Panc1 (cell line): ENCODE measurements at regions not wholly inside any gene's neighbourhood (a gene's known extent, or its start where the extent isn't known, plus 50 kb on each side); places are given as distances from the start of the nearest gene placed in this dataset.
"Not testable (repeated sequence)": the region's sequence is repeated elsewhere in the genome, so short reads cannot be mapped to it uniquely, and the experiment has no call there.

Experiments used
- ATAC-seq: fragments of 200-7000 bp; cut with Tn5 transposase; 2 replicates; pipeline ENCODE4 v1.9.1; 2020; ENCODE audit warnings: mild to moderate bottlenecking, moderate library complexity
- BruUV-seq: library from RNA; stranded (reverse); fragments of 400-500 nt; replicated peaks from 2 replicates; lab custom pipeline; 2021; lab: Mats Ljungman, UMichigan
- CTCF ChIA-PET: fragments of 300-600 bp; sonication (Branson Sonifier 250); formaldehyde crosslinking; loops from one replicate; lab custom pipeline; 2022; ENCODE audit warnings: antibody characterized with exemption; lab: Charles Lee
- POLR2A ChIA-PET: fragments of 300-600 bp; sonication (Branson Sonifier 250); formaldehyde crosslinking; loops from one replicate; lab custom pipeline; 2022; ENCODE audit warnings: antibody characterized with exemption; lab: Charles Lee
- DNase-seq: peaks from one replicate; pipeline ENCODE4 v3.0.0-alpha.2; 2010; ENCODE audit warnings: low read depth, low spot score
- H3K27ac ChIP-seq: 2 replicates; pipeline ENCODE4 v1.5.1; 2011; ENCODE audit warnings: mild to moderate bottlenecking, low read length, inconsistent platforms
- H3K27me3 ChIP-seq: fragments of 200-500 bp; sonication (Bioruptor generic); 2 replicates; pipeline ENCODE4 v1.6.0; 2014; ENCODE audit warnings: low read length, inconsistent platforms; ENCODE audit not compliant: control insufficient read depth, insufficient read depth
- H3K36me3 ChIP-seq: fragments of 200-500 bp; sonication (Bioruptor generic); 2 replicates; pipeline ENCODE4 v1.5.1; 2014; ENCODE audit warnings: inconsistent platforms, mild to moderate bottlenecking, low read length, moderate library complexity; ENCODE audit not compliant: control insufficient read depth, insufficient read depth
- H3K4me1 ChIP-seq: 2 replicates; pipeline ENCODE4 v1.5.1; 2011; ENCODE audit warnings: inconsistent platforms, mild to moderate bottlenecking, low read length, moderate library complexity; ENCODE audit not compliant: control insufficient read depth, insufficient read depth
- H3K4me3 ChIP-seq, 2 experiments: 2 replicates each; pipeline ENCODE4 v1.5.1; 2011 to 2012; ENCODE audit warnings: low read depth in 2 of 2, low read length in 2 of 2, mild to moderate bottlenecking in 2 of 2, inconsistent platforms in 1 of 2, moderate library complexity in 1 of 2
- H3K9me3 ChIP-seq: fragments of 200-500 bp; sonication (Bioruptor generic); 2 replicates; pipeline ENCODE4 v1.5.1; 2014; ENCODE audit warnings: low read depth, mild to moderate bottlenecking, inconsistent platforms, low read length, moderate library complexity; ENCODE audit not compliant: control insufficient read depth, insufficient read depth
- POLR2AphosphoS5 ChIP-seq: IDR thresholded peaks from 2 replicates; pipeline ENCODE4 v1.6.1; 2012; ENCODE audit warnings: mild to moderate bottlenecking, low read depth, low read length, moderate library complexity
- REST ChIP-seq, 2 experiments: IDR thresholded peaks; 2 replicates each; pipeline ENCODE4 v1.6.1; 2011 to 2012; ENCODE audit warnings: low read depth in 2 of 2, control low read depth in 1 of 2, low read length in 1 of 2, mild to moderate bottlenecking in 1 of 2, moderate library complexity in 1 of 2; ENCODE audit not compliant: insufficient read depth in 1 of 2
- SIN3A ChIP-seq: IDR thresholded peaks from 2 replicates; pipeline ENCODE4 v1.6.1; 2012; ENCODE audit warnings: low read depth, mild to moderate bottlenecking, low read length, moderate library complexity, borderline replicate concordance; ENCODE audit not compliant: insufficient read depth
- TCF7L2 ChIP-seq: IDR thresholded peaks from 2 replicates; pipeline ENCODE4 v1.6.1; 2011; ENCODE audit warnings: mild to moderate bottlenecking, low read depth, low read length, inconsistent platforms
- in situ Hi-C: cut with HindIII; loops from 2 replicates; pipeline ENCODE4 v1.10.0; 2016; ENCODE audit warnings: low sequenced_read_pairs, low pct_unique_long_range_greater_than_20kb
- intact Hi-C: fragments of 100-400 bp; cut with micrococcal nuclease; formaldehyde crosslinking; loops from one replicate; pipeline ENCODE4 v1.10.0; 2022; ENCODE audit not compliant: unreplicated experiment
- TF ChIP-seq, protein P1 (sequence below): fragments of 450-650 bp; IDR thresholded peaks from 2 replicates; pipeline ENCODE4 v1.5.1; 2017; ENCODE audit warnings: mild to moderate bottlenecking

- intact Hi-C loops (no loop called here), in situ Hi-C loops (no loop called here)
- Histone ChIP-seq H3K4me1 (no peaks in the 10 kb centered on the region), H3K36me3 (no peaks in the 10 kb centered on the region), H3K4me3 (no peak overlapping the region), H3K9me3 (no peaks in the 10 kb centered on the region), H3K27ac (no peak overlapping the region), H3K27me3 (no peaks in the 10 kb centered on the region)
- ChIA-PET POLR2A (no interaction called here), CTCF (no interaction called here)
- DNase-seq = no peak
- ATAC-seq = no peak
- BruUV-seq = no TSS peak
- no peak for TF ChIP-seq SIN3A
Measured at GRCh38 chr1:182325339-182325738, 66.3 kb downstream of the GLUL start.

GRCh38 chr1:182321532-182321931 is 70.1 kb downstream of the GLUL start:
- intact Hi-C loops = loop anchor here (5.0 kb wide), 1 partner anchor 71 kb away; the partner anchor contains the start of gene GLUL
- TF ChIP-seq, protein P1, sequence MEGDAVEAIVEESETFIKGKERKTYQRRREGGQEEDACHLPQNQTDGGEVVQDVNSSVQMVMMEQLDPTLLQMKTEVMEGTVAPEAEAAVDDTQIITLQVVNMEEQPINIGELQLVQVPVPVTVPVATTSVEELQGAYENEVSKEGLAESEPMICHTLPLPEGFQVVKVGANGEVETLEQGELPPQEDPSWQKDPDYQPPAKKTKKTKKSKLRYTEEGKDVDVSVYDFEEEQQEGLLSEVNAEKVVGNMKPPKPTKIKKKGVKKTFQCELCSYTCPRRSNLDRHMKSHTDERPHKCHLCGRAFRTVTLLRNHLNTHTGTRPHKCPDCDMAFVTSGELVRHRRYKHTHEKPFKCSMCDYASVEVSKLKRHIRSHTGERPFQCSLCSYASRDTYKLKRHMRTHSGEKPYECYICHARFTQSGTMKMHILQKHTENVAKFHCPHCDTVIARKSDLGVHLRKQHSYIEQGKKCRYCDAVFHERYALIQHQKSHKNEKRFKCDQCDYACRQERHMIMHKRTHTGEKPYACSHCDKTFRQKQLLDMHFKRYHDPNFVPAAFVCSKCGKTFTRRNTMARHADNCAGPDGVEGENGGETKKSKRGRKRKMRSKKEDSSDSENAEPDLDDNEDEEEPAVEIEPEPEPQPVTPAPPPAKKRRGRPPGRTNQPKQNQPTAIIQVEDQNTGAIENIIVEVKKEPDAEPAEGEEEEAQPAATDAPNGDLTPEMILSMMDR = peak; percentile 45; the same call in 1 of the 2 replicates
- BruUV-seq, DNase-seq, in situ Hi-C loops, H3K27me3 ChIP-seq, H3K36me3 ChIP-seq, H3K27ac ChIP-seq, H3K4me1 ChIP-seq, H3K4me3 ChIP-seq, H3K9me3 ChIP-seq, POLR2A ChIA-PET, ATAC-seq: not testable (repeated sequence)
- CTCF ChIA-PET = interaction anchor here (0.7 to 1.4 kb wide), 3 partner anchors 66 to 475 kb away, joined by 3 to 4 read pairs (median 4); no protein-coding TSS in a partner anchor

GRCh38 chr1:182317611-182318161 is 73.9 kb downstream of the GLUL start:
- in situ Hi-C loops = no loop called here
- ChIA-PET CTCF (no interaction called here), POLR2A (no interaction called here)
- ATAC-seq (no peak), DNase-seq (no peak)
- no peaks in the 10 kb centered on the region for H3K36me3 ChIP-seq
- no peak overlapping the region for H3K4me3 ChIP-seq
- no peaks in the 10 kb centered on the region for H3K4me1 ChIP-seq
- intact Hi-C loops = no loop called here
- no peaks in the 10 kb centered on the region for H3K9me3 ChIP-seq
- TF ChIP-seq REST (IDR thresholded peaks at IDR 0.05; ENCODE audit: insufficient read depth in 1 of 2, low read depth in 2 of 2, low read length in 1 of 2) = no peak
- no peak for TF ChIP-seq POLR2AphosphoS5
- TF ChIP-seq SIN3A = no peak
- TF ChIP-seq, protein P1 = no peak
- no peak for TF ChIP-seq TCF7L2
- BruUV-seq = no TSS peak
- H3K27me3 ChIP-seq = no peaks in the 10 kb centered on the region; the same call in 1 of the 2 replicates
- H3K27ac ChIP-seq = no peak overlapping the region

DNA sequence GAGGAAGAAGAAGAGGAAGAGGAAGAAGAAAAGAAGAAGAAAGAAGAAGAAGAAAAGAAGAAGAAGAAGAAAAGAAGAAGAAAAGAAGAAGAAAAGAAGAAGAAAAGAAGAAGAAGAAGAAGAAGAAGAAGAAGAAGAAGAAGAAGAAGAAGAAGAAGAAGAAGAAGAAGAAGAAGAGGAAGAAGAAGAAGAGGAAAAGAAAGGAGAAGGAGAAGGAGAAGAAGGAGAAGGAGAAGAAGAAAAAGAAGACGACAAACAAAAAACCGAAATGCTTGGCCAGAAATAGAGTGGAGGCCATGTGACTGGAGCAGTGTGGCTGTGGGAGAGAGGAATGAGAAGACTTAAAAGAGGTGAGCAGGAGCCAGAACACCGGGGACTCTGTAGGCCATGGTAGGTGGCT is 75.1 kb downstream of the GLUL start:
- in situ Hi-C loops, ATAC-seq, BruUV-seq, H3K9me3 ChIP-seq, H3K27ac ChIP-seq, H3K36me3 ChIP-seq, POLR2A ChIA-PET, H3K4me3 ChIP-seq, intact Hi-C loops, DNase-seq, CTCF ChIA-PET, H3K27me3 ChIP-seq, H3K4me1 ChIP-seq: not testable (repeated sequence)
